Endothelial cell of umbilical vein (primary cell): ENCODE measurements at regions not wholly inside any gene's neighbourhood (a gene's known extent, or its start where the extent isn't known, plus 50 kb on each side); places are given as distances from the start of the nearest gene placed in this dataset.

Source experiments
- BruUV-seq: library from RNA; stranded (reverse); fragments of 400-500 nt; replicated peaks from 2 replicates; lab custom pipeline; 2021; lab: Mats Ljungman, UMichigan
- CTCF ChIA-PET: fragments of 300-600, 350-600 bp; sonication (Branson Sonifier 250); formaldehyde crosslinking; loops from one replicate; lab custom pipeline; 2021; ENCODE audit warnings: antibody characterized with exemption, inconsistent platforms; lab: Charles Lee
- POLR2A ChIA-PET: fragments of 300-600, 350-600 bp; sonication (Branson Sonifier 250); formaldehyde crosslinking; loops from one replicate; lab custom pipeline; 2021; ENCODE audit warnings: antibody characterized with exemption, inconsistent platforms; lab: Charles Lee
- DNase-seq: peaks from one replicate; pipeline ENCODE4 v3.0.0-alpha.2; 2011; ENCODE audit warnings: low read depth, low spot score
- FAIRE-seq: peaks from 2 replicates; lab custom pipeline; 2011; peaks lifted over from hg19 to GRCh38; lab: Jason Lieb, UNC
- H2AFZ ChIP-seq: 2 replicates; pipeline ENCODE4 v1.6.0; 2012; ENCODE audit warnings: low read depth, low read length, control low read depth, inconsistent platforms
- H3K27ac ChIP-seq: 2 replicates; pipeline ENCODE4 v1.5.1; 2011; ENCODE audit warnings: low read depth, mild to moderate bottlenecking, control low read depth, low read length, moderate library complexity; ENCODE audit not compliant: insufficient read depth
- H3K27me3 ChIP-seq, 2 experiments: 2 replicates each; pipeline versions ENCODE4 v1.6.0 to v1.6.1; 2011; ENCODE audit warnings: low read length in 2 of 2, mixed read lengths in 1 of 2; ENCODE audit not compliant: control insufficient read depth in 2 of 2, insufficient read depth in 2 of 2
- H3K36me3 ChIP-seq, 2 experiments: 2 replicates in 1 of 2; 3 replicates in 1 of 2; pipeline ENCODE4 v1.5.1; 2011; ENCODE audit warnings: low read length in 2 of 2, mild to moderate bottlenecking in 1 of 2, moderate library complexity in 1 of 2; ENCODE audit not compliant: control insufficient read depth in 2 of 2, insufficient read depth in 2 of 2; ENCODE audit errors: extremely low read depth in 1 of 2
- H3K4me1 ChIP-seq: 3 replicates; pipeline ENCODE4 v1.5.1; 2011; ENCODE audit warnings: mild to moderate bottlenecking, low read length; ENCODE audit not compliant: control insufficient read depth, insufficient read depth; ENCODE audit errors: extremely low read depth
- H3K4me2 ChIP-seq: 2 replicates; pipeline ENCODE4 v1.6.1; 2011; ENCODE audit warnings: low read length, control low read depth, mixed read lengths; ENCODE audit not compliant: insufficient read depth
- H3K4me3 ChIP-seq, 3 experiments: fragments of 200-600 bp in 1 of 3; sonication (generic), shearing (Covaris generic) in 1 of 3; replicated peaks in 1 of 3; 2 replicates each; pipeline ENCODE4 v1.5.1; 2011 to 2016; ENCODE audit warnings: control low read depth in 3 of 3, low read length in 3 of 3, mild to moderate bottlenecking in 2 of 3, inconsistent platforms in 1 of 3, low read depth in 1 of 3, moderate library complexity in 1 of 3; ENCODE audit not compliant: insufficient read depth in 1 of 3
- H3K79me2 ChIP-seq: 2 replicates; pipeline ENCODE4 v1.6.0; 2012; ENCODE audit warnings: low read length, inconsistent platforms; ENCODE audit not compliant: control insufficient read depth, insufficient read depth
- H3K9ac ChIP-seq: replicated peaks from 2 replicates; pipeline ENCODE3; 2011; ENCODE audit warnings: low read length, control low read depth; ENCODE audit not compliant: insufficient read depth; ENCODE audit errors: extremely low read depth
- H3K9me1 ChIP-seq: replicated peaks from 3 replicates; pipeline ENCODE4 v1.6.0; 2011; ENCODE audit warnings: mild to moderate bottlenecking, low read length; ENCODE audit not compliant: control insufficient read depth, insufficient read depth; ENCODE audit errors: extremely low read depth
- H3K9me3 ChIP-seq: replicated peaks from 2 replicates; pipeline ENCODE4 v1.5.1; 2012; ENCODE audit warnings: low read length, inconsistent platforms; ENCODE audit not compliant: control insufficient read depth, insufficient read depth
- H4K20me1 ChIP-seq: replicated peaks from 2 replicates; pipeline ENCODE3; 2011; ENCODE audit warnings: mild to moderate bottlenecking, low read length; ENCODE audit not compliant: control insufficient read depth, insufficient read depth; ENCODE audit errors: extremely low read depth
- CTCF ChIP-seq, 2 donors: IDR thresholded peaks; 1 replicate in 1 of 2; 2 replicates in 1 of 2; pipeline ENCODE4 v1.5.1; 2011; ENCODE audit warnings: low read length in 2 of 2, mild to moderate bottlenecking in 2 of 2, moderate library complexity in 2 of 2, control low read depth in 1 of 2, inconsistent platforms in 1 of 2, low read depth in 1 of 2; ENCODE audit not compliant: insufficient read depth in 1 of 2; ENCODE audit errors: extremely low read depth in 1 of 2
- EZH2 ChIP-seq: IDR thresholded peaks from 2 replicates; pipeline ENCODE4 v1.6.1; 2012; ENCODE audit warnings: borderline replicate concordance, low read depth, mild to moderate bottlenecking, moderate library complexity, low read length, inconsistent platforms; ENCODE audit not compliant: severe bottlenecking
- FOS ChIP-seq: IDR thresholded peaks from 2 replicates; pipeline ENCODE4 v1.6.1; 2011; ENCODE audit warnings: mild to moderate bottlenecking, low read length, moderate library complexity, borderline replicate concordance; ENCODE audit not compliant: insufficient read depth
- GATA2 ChIP-seq: IDR thresholded peaks from 2 replicates; pipeline ENCODE4 v1.7.0; 2011; ENCODE audit warnings: low read depth, mild to moderate bottlenecking, moderate library complexity, mixed read lengths, low read length; ENCODE audit not compliant: insufficient read length, insufficient read depth
- JUN ChIP-seq: IDR thresholded peaks from 2 replicates; pipeline ENCODE4 v1.6.1; 2011; ENCODE audit warnings: borderline replicate concordance, low read depth; ENCODE audit not compliant: insufficient read length, insufficient read depth
- MAX ChIP-seq: IDR thresholded peaks from 2 replicates; pipeline ENCODE4 v1.6.1; 2011; ENCODE audit not compliant: insufficient read depth, insufficient read length
- MYC ChIP-seq: IDR thresholded peaks from one replicate; pipeline ENCODE4 v1.6.1; 2011; ENCODE audit warnings: mild to moderate bottlenecking, low read depth, low read length
- POLR2A ChIP-seq: IDR thresholded peaks from 2 replicates; pipeline ENCODE4 v1.6.1; 2012; ENCODE audit warnings: low read depth, mild to moderate bottlenecking, control low read depth, low read length
- POLR2AphosphoS5 ChIP-seq: IDR thresholded peaks from 2 replicates; pipeline ENCODE4 v1.6.1; 2012; ENCODE audit warnings: low read depth, mild to moderate bottlenecking, control low read depth, low read length, moderate library complexity; ENCODE audit not compliant: insufficient read depth
- dilution Hi-C: fragments of 300-500 bp; cut with MboI; formaldehyde crosslinking; loops from one replicate; pipeline ENCODE4 v1.15.0; 2019; ENCODE audit warnings: low sequenced_read_pairs; ENCODE audit not compliant: extremely low pct_ligation_motif_present
- intact Hi-C: fragments of 100-400 bp; cut with micrococcal nuclease; formaldehyde crosslinking; loops from one replicate; pipeline ENCODE4 v1.10.0; 2022

GRCh38 chr18:71209944-71210343 is 921.1 kb downstream of the SOCS6 start:
- Histone ChIP-seq H3K27me3 (no peaks in the 10 kb centered on the region), H4K20me1 (no peaks in the 10 kb centered on the region), H3K79me2 (no peaks in the 10 kb centered on the region), H3K27ac (peak overlapping the region; percentile 70), H3K4me3 (no peak overlapping the region), H3K9me3 (no peaks in the 10 kb centered on the region), H2AFZ (peak overlapping the region; percentile 35), H3K36me3 (no peaks in the 10 kb centered on the region), H3K9me1 (no peaks in the 10 kb centered on the region), H3K9ac (peak overlapping the region; percentile 30), H3K4me2 (peak overlapping the region; percentile 41), H3K4me1 (peaks cover 11% of the 10 kb centered on the region)
- TSS peak; percentile 45 for BruUV-seq
- intact Hi-C loops (loop anchor here (1.0 to 2.0 kb wide), 2 partner anchors 173 to 213 kb away; no protein-coding TSS in a partner anchor), dilution Hi-C loops (no loop called here)
- peak; percentile 80 for FAIRE-seq
- ChIA-PET CTCF (interaction anchor here (1.0 to 1.3 kb wide), 2 partner anchors 10 to 274 kb away, joined by 3 read pairs; no protein-coding TSS in a partner anchor), POLR2A (no interaction called here)
- no peak for TF ChIP-seq POLR2AphosphoS5
- TF ChIP-seq FOS: peak; percentile 47
- TF ChIP-seq JUN: peak; percentile 43
- peak; percentile 90 for DNase-seq

GRCh38 chr18:71194438-71194837 is 905.6 kb downstream of the SOCS6 start:
- H3K27me3 ChIP-seq: no peaks in the 10 kb centered on the region
- H3K36me3 ChIP-seq: no peaks in the 10 kb centered on the region
- no TSS peak for BruUV-seq
- no peaks in the 10 kb centered on the region for H3K4me1 ChIP-seq
- no peaks in the 10 kb centered on the region for H3K79me2 ChIP-seq
- ChIA-PET POLR2A (interaction anchor here (0.7 kb wide), 1 partner anchor 8 kb away, joined by 3 read pairs; no protein-coding TSS in a partner anchor), CTCF (interaction anchor here (1.1 to 1.7 kb wide), 2 partner anchors 15 to 21 kb away, joined by 3 read pairs; no protein-coding TSS in a partner anchor)
- no peak overlapping the region for H3K27ac ChIP-seq
- no peak overlapping the region for H3K4me3 ChIP-seq
- no peaks in the 10 kb centered on the region for H3K9me1 ChIP-seq
- FAIRE-seq (no peak), DNase-seq (no peak)
- intact Hi-C loops: no loop called here
- no peak overlapping the region for H3K9ac ChIP-seq
- TF ChIP-seq CTCF (IDR thresholded peaks at IDR 0.05; ENCODE audit: extremely low read depth in 1 of 2, insufficient read depth in 1 of 2, low read depth in 1 of 2, low read length in 2 of 2) (no peak), MAX (no peak), POLR2A (no peak), GATA2 (no peak), MYC (no peak), EZH2 (no peak), JUN (no peak), FOS (no peak), POLR2AphosphoS5 (no peak)
- H4K20me1 ChIP-seq: no peaks in the 10 kb centered on the region
- no peak overlapping the region for H3K4me2 ChIP-seq
- H3K9me3 ChIP-seq: no peaks in the 10 kb centered on the region
- dilution Hi-C loops: no loop called here
- H2AFZ ChIP-seq: no peak overlapping the region
